Progenitor cell of endocrine pancreas (in vitro differentiated cells): ENCODE measurements at regions not wholly inside any gene's neighbourhood (a gene's known extent, or its start where the extent isn't known, plus 50 kb on each side); places are given as distances from the start of the nearest gene placed in this dataset.
"Not testable (repeated sequence)": the region's sequence is repeated elsewhere in the genome, so short reads cannot be mapped to it uniquely, and the experiment has no call there.

Source experiments
- DNase-seq: peaks from one replicate; pipeline ENCODE4 v3.0.0; 2021; ENCODE audit warnings: low spot score; ENCODE audit not compliant: unreplicated experiment
- H3K27ac Mint-ChIP-seq: 2 replicates; pipeline ENCODE4 v1.8.0; 2021; ENCODE audit warnings: mild to moderate bottlenecking, moderate library complexity, mixed read lengths
- H3K27me3 Mint-ChIP-seq: 2 replicates; pipeline ENCODE4 v1.8.0; 2021; ENCODE audit warnings: mixed read lengths
- H3K36me3 Mint-ChIP-seq: 2 replicates; pipeline ENCODE4 v1.8.0; 2022; ENCODE audit warnings: mixed read lengths; ENCODE audit not compliant: insufficient read depth
- H3K4me1 Mint-ChIP-seq: 2 replicates; pipeline ENCODE4 v1.8.0; 2021; ENCODE audit warnings: low read depth, mixed read lengths
- H3K4me3 Mint-ChIP-seq: 2 replicates; pipeline ENCODE4 v1.8.0; 2021; ENCODE audit warnings: low read depth, mild to moderate bottlenecking, moderate library complexity, mixed read lengths
- H3K9me3 Mint-ChIP-seq: 2 replicates; pipeline ENCODE4 v1.8.0; 2021; ENCODE audit warnings: low read depth, mixed read lengths
- CTCF ChIP-seq: fragments of 200-600 bp; sonication (generic); IDR thresholded peaks from one replicate; pipeline ENCODE4 v1.5.0; 2021; ENCODE audit warnings: antibody characterized with exemption, mild to moderate bottlenecking; ENCODE audit not compliant: unreplicated experiment

DNA sequence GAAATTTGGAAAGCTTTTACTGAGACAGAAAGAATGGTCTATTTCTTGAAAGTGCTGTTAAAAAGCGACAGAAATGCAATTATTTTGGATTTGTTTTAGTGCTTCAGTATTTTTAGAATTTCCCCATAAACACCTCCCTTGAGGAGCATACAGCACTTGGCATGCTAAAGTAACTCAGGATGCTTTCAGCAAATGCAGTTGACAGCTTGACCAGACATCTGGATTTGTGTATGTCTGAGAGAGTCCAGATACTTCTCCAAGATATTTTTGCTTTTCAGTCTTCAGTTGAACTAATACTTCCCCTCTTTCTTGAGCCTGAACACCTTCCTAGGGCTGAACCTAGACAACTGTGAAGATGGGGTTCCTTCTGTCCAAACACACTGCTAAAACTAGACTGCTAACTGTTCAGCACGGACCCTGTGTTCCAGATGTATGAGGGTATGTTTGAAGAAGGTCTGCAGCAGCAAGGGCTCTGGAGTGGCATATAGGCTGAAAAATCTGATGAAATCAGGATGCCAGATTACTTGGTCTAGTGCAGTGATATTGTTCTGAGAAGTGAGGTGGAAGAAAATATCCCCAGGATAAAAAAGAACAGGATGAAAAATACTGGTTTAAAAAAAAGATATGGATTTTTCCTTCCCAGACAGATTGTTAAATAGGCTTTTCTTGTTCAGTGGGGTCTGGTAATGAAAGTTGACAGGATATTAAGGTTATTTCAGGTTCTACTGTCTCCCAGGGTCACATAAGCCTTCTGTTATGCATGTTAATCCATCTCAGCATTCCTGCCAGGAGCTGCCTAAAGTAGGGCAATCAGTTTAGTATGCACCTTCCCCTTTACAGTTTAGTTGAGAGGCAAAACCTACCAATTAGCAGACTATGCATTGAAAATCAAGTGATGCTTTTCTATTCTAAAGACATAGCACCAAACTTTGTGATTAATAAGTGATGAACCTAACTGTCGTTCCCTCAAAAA is 516.9 kb upstream of the TBL1XR1 start:
- Mint-ChIP-seq H3K36me3 (no peaks in the 10 kb centered on the region), H3K4me3 (no peak overlapping the region), H3K4me1 (peaks cover 4% of the 10 kb centered on the region), H3K27me3 (no peaks in the 10 kb centered on the region), H3K27ac (no peak overlapping the region), H3K9me3 (no peaks in the 10 kb centered on the region)
- TF ChIP-seq CTCF: no peak
- DNase-seq: no peak

DNA sequence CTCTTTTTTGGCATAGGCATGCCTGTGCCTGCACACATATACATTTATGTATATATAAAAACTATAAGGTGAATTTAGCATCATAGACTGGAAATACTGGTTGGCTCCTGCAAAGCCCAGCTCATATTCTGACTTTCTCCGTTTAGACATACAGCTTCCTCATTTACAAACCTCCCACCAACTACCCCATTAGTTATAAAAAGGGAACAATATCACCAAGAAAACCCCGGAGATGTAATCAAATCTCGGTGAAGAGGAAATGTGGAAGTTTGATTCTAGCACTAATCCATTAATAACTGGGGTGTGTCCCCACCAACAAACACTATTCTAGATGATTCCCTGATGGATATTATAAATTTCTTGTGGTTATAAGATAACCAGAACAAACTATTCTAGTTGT is 517.7 kb upstream of the TBL1XR1 start:
- no peak for TF ChIP-seq CTCF
- Mint-ChIP-seq H3K4me1 (peaks cover 4% of the 10 kb centered on the region), H3K27ac (no peak overlapping the region), H3K36me3 (no peaks in the 10 kb centered on the region), H3K4me3 (no peak overlapping the region), H3K9me3 (no peaks in the 10 kb centered on the region), H3K27me3 (no peaks in the 10 kb centered on the region)
- no peak for DNase-seq

- Mint-ChIP-seq H3K27me3 (no peaks in the 10 kb centered on the region), H3K4me3 (no peak overlapping the region), H3K4me1 (peaks cover 4% of the 10 kb centered on the region), H3K36me3 (no peaks in the 10 kb centered on the region), H3K27ac (no peak overlapping the region), H3K9me3 (no peaks in the 10 kb centered on the region)
- no peak for TF ChIP-seq CTCF
- no peak for DNase-seq
Measured at GRCh38 chr3:177715980-177716379, 518.7 kb upstream of the TBL1XR1 start.

DNA sequence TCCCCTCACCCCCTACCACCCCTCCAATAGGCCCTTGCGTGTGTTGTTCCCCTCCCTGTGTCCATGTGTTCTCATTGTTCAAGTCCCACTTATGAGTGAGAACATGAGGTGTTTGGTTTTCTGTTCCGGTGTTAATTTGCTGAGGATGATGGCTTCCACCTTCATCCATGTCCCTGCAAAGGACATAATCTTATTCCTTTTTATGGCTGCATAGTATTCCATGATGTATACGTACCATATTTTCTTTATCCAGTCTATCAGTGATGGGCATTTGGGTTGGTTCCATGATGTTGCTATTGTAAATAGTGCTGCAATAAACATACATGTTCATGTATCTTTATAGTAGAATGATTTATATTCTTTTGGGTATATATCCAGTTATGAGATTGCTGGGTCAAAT is 523.6 kb upstream of the TBL1XR1 start:
- H3K27ac Mint-ChIP-seq, H3K27me3 Mint-ChIP-seq, H3K4me3 Mint-ChIP-seq, DNase-seq, H3K4me1 Mint-ChIP-seq, H3K36me3 Mint-ChIP-seq, H3K9me3 Mint-ChIP-seq: not testable (repeated sequence)

- H3K36me3 Mint-ChIP-seq: no peaks in the 10 kb centered on the region
- H3K9me3 Mint-ChIP-seq: no peaks in the 10 kb centered on the region
- H3K4me3 Mint-ChIP-seq: no peak overlapping the region
- TF ChIP-seq CTCF: no peak
- DNase-seq: no peak
- peaks cover 8% of the 10 kb centered on the region for H3K4me1 Mint-ChIP-seq
- H3K27ac Mint-ChIP-seq: no peak overlapping the region
- peaks cover 5% of the 10 kb centered on the region for H3K27me3 Mint-ChIP-seq
Measured at GRCh38 chr3:177721864-177722785, 524.8 kb upstream of the TBL1XR1 start.
